Stimulated activated naive CD8-positive, alpha-beta T cell treated with anti-CD3 and anti-CD28 coated beads, Interleukin-15, Interleukin-2, amounts not matched to agents 100 U/mL and 50 U/mL, for 24 hours (primary cell): ENCODE measurements at regions not wholly inside any gene's neighbourhood (a gene's known extent, or its start where the extent isn't known, plus 50 kb on each side); places are given as distances from the start of the nearest gene placed in this dataset.

Experiments
- ATAC-seq: fragments of 150-1000 bp; cut with Tn5 transposase; one replicate; pipeline ENCODE4 v1.10.0; 2021
- DNase-seq: peaks from one replicate; pipeline ENCODE4 v3.0.0; 2021

DNA sequence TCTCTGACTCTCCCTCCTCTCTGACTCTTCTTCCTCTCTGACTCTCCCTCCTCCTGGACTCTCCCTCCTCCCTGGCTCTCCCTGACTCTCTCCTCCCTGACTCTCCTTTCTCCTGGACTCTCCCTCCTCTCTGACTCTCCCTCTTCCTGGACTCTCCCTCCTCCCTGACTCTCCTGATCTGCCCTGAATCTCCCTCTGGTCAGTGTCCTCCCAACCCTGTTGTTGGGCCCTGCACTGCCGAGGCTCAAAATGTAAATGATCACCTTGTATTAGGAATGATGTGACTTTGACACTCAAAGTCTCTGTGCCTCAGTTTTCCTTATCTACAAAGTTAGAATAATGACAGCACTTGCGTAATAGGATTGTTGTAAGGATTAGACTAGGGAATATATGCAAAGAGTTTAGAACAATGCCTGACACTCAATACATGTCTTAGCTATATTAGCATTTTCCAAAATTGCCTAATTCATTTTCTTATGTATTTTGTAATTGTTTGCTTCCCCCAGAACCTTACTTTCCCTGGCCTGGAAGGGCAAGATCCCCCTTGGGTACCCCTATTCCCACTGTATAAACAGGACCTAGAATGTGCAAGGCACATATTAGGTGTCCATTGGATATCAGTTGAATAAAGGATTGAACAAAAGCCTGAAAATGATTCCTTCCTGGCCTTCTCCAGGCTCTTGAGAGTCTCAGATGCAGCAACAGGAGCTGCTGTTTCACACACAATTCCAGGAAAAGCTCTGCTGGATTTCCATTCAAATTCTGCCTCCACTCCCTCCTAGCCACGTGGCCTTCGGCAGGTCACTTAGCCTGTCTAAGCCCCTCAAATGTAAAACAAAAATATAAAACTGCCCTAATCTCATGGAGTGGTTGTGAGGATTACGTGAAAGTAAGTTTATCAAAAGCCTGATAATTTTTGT is 170.1 kb downstream of the INHBB start:
- no peak for DNase-seq
- ATAC-seq, result no peak

- no peak for DNase-seq
- ATAC-seq, result no peak
Observed at GRCh38 chr2:120516679-120517314, 170.9 kb downstream of the INHBB start.

GRCh38 chr2:120517751-120518469 is 172.0 kb downstream of the INHBB start:
- no peak for DNase-seq

GRCh38 chr2:120518819-120519218 is 172.9 kb downstream of the INHBB start:
- ATAC-seq, result no peak
- DNase-seq, result no peak

More at GRCh38 chr2:120517751-120518469, 172.0 kb downstream of the INHBB start:
- ATAC-seq, result no peak

DNA sequence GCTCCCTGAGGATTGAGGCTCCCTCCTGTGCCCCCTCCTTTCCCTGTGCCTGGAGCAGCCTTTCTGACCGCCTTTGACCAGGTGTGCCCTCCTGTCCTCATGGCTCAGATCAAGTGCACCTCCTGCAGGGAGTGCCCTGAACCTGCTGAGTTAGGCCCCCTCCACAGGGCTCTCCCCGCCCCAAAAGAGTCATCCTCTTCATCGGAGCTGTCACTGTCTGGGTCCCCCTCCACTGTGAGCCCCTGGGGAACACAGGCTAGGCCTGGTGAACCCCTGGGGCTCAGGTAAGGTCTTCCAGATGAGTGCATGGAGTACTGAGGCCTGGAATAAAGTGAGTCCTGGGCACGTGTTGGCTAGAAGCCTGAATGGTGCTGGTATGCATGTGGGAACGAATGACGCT is 173.5 kb downstream of the INHBB start:
- DNase-seq, result no peak
- ATAC-seq, result no peak

GRCh38 chr2:120520454-120520853 is 174.5 kb downstream of the INHBB start:
- DNase-seq (no peak), ATAC-seq (no peak)

GRCh38 chr2:120520929-120521912 is 175.3 kb downstream of the INHBB start:
- no peak for ATAC-seq
- peak; percentile 44 for DNase-seq

- ATAC-seq, result no peak
- no peak for DNase-seq
Observed at GRCh38 chr2:120522151-120522751, 176.3 kb downstream of the INHBB start.

DNA sequence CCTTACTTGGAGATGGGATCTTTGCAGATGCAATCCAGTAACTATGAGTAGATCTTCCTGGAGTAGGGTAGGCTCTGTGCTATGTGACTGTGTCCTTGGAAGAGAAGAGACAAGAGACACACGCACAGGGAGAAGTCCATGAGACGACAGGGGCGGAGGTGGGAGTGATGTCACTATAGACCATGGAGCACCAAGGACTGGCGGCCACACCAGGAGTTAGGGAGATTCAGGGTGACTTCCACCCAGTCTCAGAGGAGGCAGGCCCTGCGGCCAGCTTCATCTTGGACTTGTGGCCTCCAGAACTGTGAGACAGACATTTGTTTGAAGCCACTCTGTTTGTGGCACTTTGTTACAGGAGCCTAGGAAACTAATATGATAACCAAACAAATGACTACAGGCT is 177.8 kb downstream of the INHBB start:
- DNase-seq (no peak), ATAC-seq (no peak)

DNA sequence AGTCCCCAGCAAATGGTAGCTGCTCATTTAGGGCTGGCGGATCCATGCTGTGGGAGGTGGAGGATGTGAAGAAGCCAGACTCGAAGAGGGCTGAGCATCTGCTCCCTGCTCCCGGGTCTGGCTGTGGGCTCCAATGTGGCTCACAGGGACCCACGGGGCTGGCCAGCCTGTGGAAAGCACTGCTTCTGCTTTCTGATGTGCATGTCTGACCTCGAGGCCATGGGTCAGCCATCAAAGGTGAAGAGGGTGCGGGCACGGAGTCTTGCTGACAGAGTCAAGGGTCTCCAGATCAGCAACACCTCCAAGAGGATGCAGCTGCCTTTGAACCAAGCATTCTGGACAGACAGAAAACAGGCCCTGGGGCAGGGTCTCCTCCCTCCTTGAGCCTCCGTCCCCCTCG is 178.2 kb downstream of the INHBB start:
- no peak for DNase-seq

GRCh38 chr2:120525056-120526046 is 179.4 kb downstream of the INHBB start:
- DNase-seq (no peak), ATAC-seq (no peak)

More for the DNA sequence above, 178.2 kb downstream of the INHBB start:
- no peak for ATAC-seq

- ATAC-seq (no peak), DNase-seq (no peak)
Observed at GRCh38 chr2:120526047-120526562, 180.2 kb downstream of the INHBB start.

DNA sequence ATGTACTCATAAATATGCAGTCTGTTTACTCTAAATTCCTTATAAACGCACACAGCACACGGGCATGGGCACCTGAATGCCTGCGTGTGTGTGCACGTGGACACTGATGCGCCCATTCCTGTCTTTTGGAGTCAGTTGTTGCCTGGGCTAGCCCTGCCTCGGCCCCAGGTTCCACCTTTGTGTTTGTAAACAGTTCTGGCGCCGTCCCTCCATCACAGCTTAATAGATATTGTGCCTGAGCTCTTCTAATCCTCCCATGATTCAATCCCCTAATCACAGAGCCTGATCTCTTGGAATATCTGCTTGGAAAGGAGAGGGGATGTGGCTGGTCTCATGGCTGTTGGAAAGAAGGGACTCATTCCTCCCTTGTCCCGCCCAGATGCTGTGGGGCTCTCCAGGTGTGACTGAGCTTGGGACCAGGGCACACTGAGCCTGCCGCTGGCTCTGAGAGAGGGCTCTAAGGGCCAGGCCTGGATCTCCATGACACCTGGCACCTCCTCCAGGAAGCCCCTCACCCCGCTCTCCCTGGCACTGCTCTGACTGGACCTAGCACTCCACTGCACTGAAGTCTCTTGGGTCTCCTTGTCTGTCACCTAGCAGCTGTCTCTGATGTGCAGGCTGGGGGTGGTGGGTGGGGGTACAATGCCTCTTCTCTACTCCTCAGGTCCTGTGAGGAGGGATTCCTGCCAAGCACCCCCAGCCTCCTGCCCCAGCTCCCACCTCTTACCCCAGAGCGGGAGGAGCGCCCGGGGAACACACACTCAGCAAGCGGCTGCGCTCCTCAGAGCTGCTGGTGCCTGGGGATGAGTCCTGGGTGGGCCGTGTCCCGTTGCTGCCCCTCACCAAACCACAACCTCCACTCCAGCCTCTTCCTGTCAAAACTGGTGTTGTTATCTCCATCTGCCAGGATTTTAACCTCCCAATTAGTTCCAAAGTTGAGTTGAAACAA is 181.3 kb downstream of the INHBB start:
- DNase-seq, result no peak
- ATAC-seq, result no peak

DNA sequence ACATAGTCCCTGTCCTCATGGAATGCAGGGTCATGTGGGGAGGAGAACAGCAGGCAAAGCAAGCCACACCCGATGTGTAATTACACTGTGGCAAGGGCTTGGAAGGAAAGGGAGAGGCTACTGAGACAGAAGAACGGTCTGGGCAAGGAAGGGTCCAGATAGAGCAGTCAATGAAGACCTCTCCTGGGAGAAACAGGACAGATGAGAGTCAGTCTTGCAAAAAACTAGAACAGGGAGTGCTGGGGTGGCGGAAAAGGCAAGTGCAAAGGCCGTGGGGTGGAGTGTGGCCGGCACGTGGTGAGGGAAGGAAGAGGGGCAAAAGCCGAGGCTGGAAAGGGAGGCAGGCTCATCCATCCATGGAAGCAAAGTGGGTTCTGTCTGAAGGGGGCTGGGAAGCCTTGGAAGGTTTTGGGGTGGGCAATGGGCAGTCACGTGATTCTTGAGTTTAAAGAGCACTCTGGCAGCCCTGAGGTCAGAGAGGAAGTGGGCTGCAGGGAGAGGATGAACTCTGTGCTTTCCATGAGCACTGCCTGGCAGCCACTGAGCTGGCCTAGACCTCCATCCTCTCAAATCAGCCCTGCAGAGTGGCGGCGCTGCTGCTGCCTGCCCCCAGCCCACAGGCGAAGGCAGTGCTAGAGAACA is 182.2 kb downstream of the INHBB start:
- DNase-seq, result no peak
- no peak for ATAC-seq

DNA sequence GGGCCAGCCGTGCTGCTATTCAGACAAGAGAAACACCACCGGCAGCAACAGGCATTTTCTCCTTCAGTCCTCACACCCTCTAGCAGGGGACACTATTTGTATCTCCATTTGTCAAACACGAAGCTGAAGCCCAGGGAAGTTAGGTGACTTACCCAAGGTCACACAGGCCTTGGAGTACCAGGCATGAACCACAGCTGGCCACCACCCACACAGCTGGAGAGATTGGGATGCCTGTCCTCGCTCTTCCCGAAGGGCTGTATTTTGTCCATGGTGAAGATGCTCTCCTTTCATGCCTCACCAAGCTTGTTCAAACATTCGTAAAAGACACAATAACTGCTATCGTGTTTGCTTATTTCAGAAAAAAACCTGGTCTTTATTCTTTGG is 182.7 kb downstream of the INHBB start:
- no peak for ATAC-seq

DNA sequence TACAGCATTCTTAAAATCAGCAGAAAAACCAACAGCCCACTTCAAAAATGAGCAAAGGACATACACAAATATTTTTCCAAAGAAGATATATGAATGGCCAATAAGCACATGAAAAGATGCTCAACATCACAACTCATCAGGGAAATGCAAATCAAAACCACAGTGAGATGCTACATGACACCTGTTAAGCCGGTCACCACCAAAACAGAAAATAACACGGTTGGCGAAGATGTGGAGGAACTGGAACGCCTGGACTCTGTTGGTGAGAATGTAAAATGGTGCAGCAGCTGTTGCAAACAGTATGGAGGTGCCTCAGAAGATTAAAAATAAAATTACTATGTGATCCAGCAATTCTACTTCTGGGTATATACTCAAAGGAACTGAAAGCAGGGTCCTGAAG is 184.8 kb downstream of the INHBB start:
- ATAC-seq (no peak), DNase-seq (no peak)

More for the DNA sequence above, 182.7 kb downstream of the INHBB start:
- no peak for DNase-seq

DNA sequence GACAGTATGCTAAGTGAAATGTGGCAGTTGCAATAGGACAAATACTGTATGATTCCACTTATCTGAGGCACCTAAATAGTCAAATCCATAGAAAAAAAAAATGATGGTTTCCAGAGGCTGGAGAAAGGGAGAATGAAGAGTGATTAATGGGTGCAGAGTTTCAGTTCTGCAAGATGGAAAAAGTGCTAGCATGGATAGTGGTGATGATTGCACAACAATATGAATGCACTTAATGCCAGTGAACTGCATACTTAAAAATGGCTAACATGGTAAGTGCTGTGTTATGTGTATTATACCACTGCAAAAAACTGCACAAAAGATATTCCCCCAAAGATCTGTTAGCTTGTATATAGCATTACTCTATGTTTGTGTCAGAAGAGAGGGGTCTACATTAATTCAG is 185.4 kb downstream of the INHBB start:
- DNase-seq, result no peak
- no peak for ATAC-seq
